Neural cell (in vitro differentiated cells): ENCODE measurements at regions not wholly inside any gene's neighbourhood (a gene's known extent, or its start where the extent isn't known, plus 50 kb on each side); places are given as distances from the start of the nearest gene placed in this dataset.

ENCODE experiments used
- H2AFZ ChIP-seq: fragments of 200-600, 300-800 bp; sonication (generic), shearing (Covaris generic); 2 replicates; pipeline ENCODE4 v1.6.0; 2014; ENCODE audit warnings: low read depth, mild to moderate bottlenecking, antibody characterized with exemption, low read length, moderate library complexity
- H3F3A ChIP-seq: fragments of 200-600 bp; shearing (Covaris generic); 2 replicates; pipeline ENCODE4 v1.6.1; 2016; ENCODE audit warnings: mild to moderate bottlenecking, moderate library complexity, mixed read lengths, antibody characterized with exemption, low read length; ENCODE audit not compliant: insufficient read depth, poor library complexity, severe bottlenecking
- H3K27ac ChIP-seq: fragments of 200-600, 300-800 bp; sonication (generic), shearing (Covaris generic); 2 replicates; pipeline ENCODE4 v1.5.1; 2014; ENCODE audit warnings: mild to moderate bottlenecking, low read length, moderate library complexity
- H3K27me3 ChIP-seq: fragments of 300-800, 200-600 bp; sonication (generic), shearing (Covaris generic); 2 replicates; pipeline ENCODE4 v1.6.0; 2014; ENCODE audit warnings: mild to moderate bottlenecking, low read depth, low read length, moderate library complexity; ENCODE audit not compliant: insufficient read depth
- H3K36me3 ChIP-seq: fragments of 300-800, 200-600 bp; sonication (generic), shearing (Covaris generic); 2 replicates; pipeline ENCODE4 v1.5.1; 2014; ENCODE audit warnings: mild to moderate bottlenecking, antibody characterized with exemption, low read length, moderate library complexity; ENCODE audit not compliant: insufficient read depth
- H3K4me2 ChIP-seq: fragments of 300-800, 200-600 bp; sonication (generic), shearing (Covaris generic); 2 replicates; pipeline ENCODE4 v1.6.0; 2014; ENCODE audit warnings: mild to moderate bottlenecking, low read length
- H3K4me3 ChIP-seq: fragments of 300-800, 200-600 bp; sonication (generic), shearing (Covaris generic); 2 replicates; pipeline ENCODE4 v1.5.1; 2014; ENCODE audit warnings: mild to moderate bottlenecking, low read length, moderate library complexity
- H3K79me2 ChIP-seq: fragments of 200-600 bp; shearing (Covaris generic); replicated peaks from 2 replicates; pipeline ENCODE4 v1.6.0; 2014; ENCODE audit warnings: mild to moderate bottlenecking, low read length, moderate library complexity; ENCODE audit not compliant: insufficient read depth
- H3K9ac ChIP-seq: fragments of 300-800, 200-600 bp; sonication (generic), shearing (Covaris generic); 2 replicates; pipeline ENCODE4 v1.6.1; 2016; ENCODE audit warnings: mild to moderate bottlenecking, low read length, mixed read lengths
- H3K9me2 ChIP-seq: fragments of 200-600 bp; shearing (Covaris generic); 2 replicates; pipeline ENCODE4 v1.6.1; 2016; ENCODE audit warnings: mild to moderate bottlenecking, low read length, mixed read lengths; ENCODE audit not compliant: insufficient read depth
- H3K9me3 ChIP-seq: fragments of 200-600, 300-800 bp; sonication (generic), shearing (Covaris generic); 2 replicates; pipeline ENCODE4 v1.6.1; 2016; ENCODE audit warnings: mild to moderate bottlenecking, mixed run types, low read length, moderate library complexity, mixed read lengths
- H4K20me1 ChIP-seq: fragments of 200-600 bp; shearing (Covaris generic); 2 replicates; pipeline ENCODE4 v1.6.1; 2016; ENCODE audit warnings: mild to moderate bottlenecking, mixed run types; ENCODE audit not compliant: insufficient read depth
- CTCF ChIP-seq: fragments of 450-650 bp; IDR thresholded peaks from 2 replicates; pipeline ENCODE4 v1.5.1; 2014; ENCODE audit warnings: antibody characterized with exemption, mild to moderate bottlenecking, moderate library complexity; ENCODE audit not compliant: poor library complexity, severe bottlenecking
- EP300 ChIP-seq: fragments of 450-650 bp; conservative IDR thresholded peaks from 2 replicates; pipeline ENCODE4 v1.6.1; 2014; ENCODE audit warnings: antibody characterized with exemption, mild to moderate bottlenecking, moderate library complexity; ENCODE audit not compliant: poor library complexity, severe bottlenecking
- EZH2 ChIP-seq: fragments of 200-600, 300-800 bp; shearing (Covaris generic), sonication (generic); IDR thresholded peaks from 2 replicates; pipeline ENCODE4 v1.6.1; 2014; ENCODE audit warnings: antibody characterized with exemption, low read length, borderline replicate concordance, mild to moderate bottlenecking; ENCODE audit not compliant: insufficient read depth, poor library complexity, severe bottlenecking
- MXI1 ChIP-seq: fragments of 450-650 bp; conservative IDR thresholded peaks from 2 replicates; pipeline ENCODE4 v1.6.1; 2014; ENCODE audit warnings: antibody characterized with exemption, mild to moderate bottlenecking; ENCODE audit not compliant: poor library complexity, severe bottlenecking
- POLR2AphosphoS5 ChIP-seq: IDR thresholded peaks from 2 replicates; pipeline ENCODE4 v1.6.1; 2012
- RAD21 ChIP-seq: fragments of 450-650 bp; conservative IDR thresholded peaks from 2 replicates; pipeline ENCODE4 v1.6.1; 2014; ENCODE audit warnings: antibody characterized with exemption, mild to moderate bottlenecking, moderate library complexity
- REST ChIP-seq: IDR thresholded peaks from 2 replicates; pipeline ENCODE4 v1.6.1; 2012; ENCODE audit warnings: borderline replicate concordance
- SMC3 ChIP-seq: fragments of 450-650 bp; conservative IDR thresholded peaks from 2 replicates; pipeline ENCODE4 v1.6.1; 2014; ENCODE audit warnings: antibody characterized with exemption, mild to moderate bottlenecking, moderate library complexity; ENCODE audit not compliant: poor library complexity
- TAF1 ChIP-seq: IDR thresholded peaks from 2 replicates; pipeline ENCODE4 v1.6.1; 2012; ENCODE audit warnings: low read depth

DNA sequence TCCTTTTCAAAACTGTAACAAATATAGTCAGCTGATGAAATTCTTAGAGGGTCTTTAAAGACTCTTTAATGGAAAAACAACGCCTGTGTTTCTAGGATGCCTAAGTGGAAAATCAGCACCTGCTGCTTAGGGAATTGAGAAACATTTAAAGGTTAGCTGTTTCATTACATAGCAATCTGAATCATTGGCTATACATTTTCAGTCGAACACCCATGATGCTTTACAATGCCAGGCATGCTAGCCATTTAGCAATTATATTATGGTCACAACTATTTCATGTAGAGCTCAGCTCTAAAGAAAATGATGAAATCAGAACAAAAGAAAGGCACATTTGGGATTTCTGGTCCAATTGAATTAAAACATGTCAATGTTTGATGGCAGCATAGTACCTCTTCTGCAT is 270.3 kb upstream of the SYNCRIP start:
- no peak overlapping the region for H3K4me2 ChIP-seq
- TF ChIP-seq REST = no peak
- no peaks in the 10 kb centered on the region for H3K36me3 ChIP-seq
- no peaks in the 10 kb centered on the region for H3K79me2 ChIP-seq
- H3K27ac ChIP-seq = no peak overlapping the region
- no peaks in the 10 kb centered on the region for H3K9me3 ChIP-seq
- no peaks in the 10 kb centered on the region for H4K20me1 ChIP-seq
- no peaks in the 10 kb centered on the region for H3K9me2 ChIP-seq
- H3F3A ChIP-seq = no peaks in the 10 kb centered on the region
- H3K4me3 ChIP-seq = no peak overlapping the region
- no peak overlapping the region for H2AFZ ChIP-seq
- no peak overlapping the region for H3K9ac ChIP-seq
- no peaks in the 10 kb centered on the region for H3K27me3 ChIP-seq

DNA sequence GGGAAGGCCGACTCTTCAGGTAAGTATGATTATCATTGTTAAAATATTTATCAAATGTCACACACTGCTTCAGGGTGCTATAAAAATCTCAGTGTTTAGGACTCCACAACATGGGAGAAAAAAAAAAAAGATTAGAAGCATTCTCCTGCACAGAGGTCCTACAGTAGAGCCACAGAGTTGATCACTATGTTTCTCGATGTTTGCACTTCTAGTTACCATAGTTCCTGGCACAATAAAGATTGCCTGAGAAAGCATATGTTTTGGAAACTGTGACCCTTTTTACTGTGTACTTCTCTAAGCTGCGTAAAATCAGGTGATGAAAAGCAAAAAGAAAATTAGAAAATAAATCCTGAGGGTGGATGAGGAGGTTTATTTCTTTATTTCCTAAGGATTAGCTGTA is 269.9 kb upstream of the SYNCRIP start:
- H2AFZ ChIP-seq = no peak overlapping the region
- no peaks in the 10 kb centered on the region for H4K20me1 ChIP-seq
- no peaks in the 10 kb centered on the region for H3K79me2 ChIP-seq
- no peaks in the 10 kb centered on the region for H3K9me3 ChIP-seq
- no peaks in the 10 kb centered on the region for H3K27me3 ChIP-seq
- no peaks in the 10 kb centered on the region for H3K36me3 ChIP-seq
- TF ChIP-seq RAD21 (no peak), CTCF (no peak), TAF1 (no peak), REST (no peak), SMC3 (no peak)
- H3K4me2 ChIP-seq = no peak overlapping the region
- H3K9me2 ChIP-seq = no peaks in the 10 kb centered on the region
- no peaks in the 10 kb centered on the region for H3F3A ChIP-seq
- H3K4me3 ChIP-seq = no peak overlapping the region
- no peak overlapping the region for H3K9ac ChIP-seq
- no peak overlapping the region for H3K27ac ChIP-seq

GRCh38 chr6:85911067-85911466 is 268.4 kb upstream of the SYNCRIP start:
- Histone ChIP-seq H3K27ac (no peak overlapping the region), H3K4me2 (no peak overlapping the region), H3K9ac (no peak overlapping the region), H3F3A (no peaks in the 10 kb centered on the region), H3K9me3 (no peaks in the 10 kb centered on the region), H2AFZ (no peak overlapping the region), H3K27me3 (no peaks in the 10 kb centered on the region), H3K4me3 (no peak overlapping the region), H4K20me1 (no peaks in the 10 kb centered on the region), H3K79me2 (no peaks in the 10 kb centered on the region), H3K36me3 (no peaks in the 10 kb centered on the region), H3K9me2 (no peaks in the 10 kb centered on the region)
- TF ChIP-seq SMC3 (no peak), EP300 (no peak), TAF1 (no peak), CTCF (no peak), POLR2AphosphoS5 (no peak), MXI1 (no peak), EZH2 (no peak)
